ENCODE measurements at regions not wholly inside any gene's neighbourhood (a gene's known extent, or its start where the extent isn't known, plus 50 kb on each side); places are given as distances from the start of the nearest gene placed in this dataset.

- Histone ChIP-seq H2BK20ac (ENCODE audit: low read length) (no peak overlapping the region), H2BK15ac (ENCODE audit: low read length) (no peak overlapping the region), H3K4me2 (ENCODE audit: insufficient read depth in 1 of 2, low read depth in 2 of 2, low read length in 2 of 2) (no peak overlapping the region), H2BK5ac (ENCODE audit: low read depth, low read length) (no peak overlapping the region), H3K4me3 (ENCODE audit: extremely low read depth in 1 of 4, insufficient read depth in 2 of 4, low read depth in 3 of 4, low read length in 4 of 4) (no peak overlapping the region), H2AFZ (ENCODE audit: low read length) (no peak overlapping the region), H4K91ac (replicated peaks; ENCODE audit: insufficient read length, low read length) (no peak overlapping the region), H4K20me1 (replicated peaks in 1 of 2; ENCODE audit: control insufficient read depth in 1 of 2, insufficient read depth in 2 of 2, low read length in 2 of 2) (no peaks in the 10 kb centered on the region), H4K5ac (ENCODE audit: insufficient read length, low read depth, low read length) (no peak overlapping the region), H2AK5ac (ENCODE audit: low read depth, low read length) (no peak overlapping the region), H3K79me1 (ENCODE audit: low read depth, low read length) (no peaks in the 10 kb centered on the region), H2BK12ac (ENCODE audit: low read depth, low read length) (no peak overlapping the region), H3K27ac (ENCODE audit: low read depth, low read length) (no peak overlapping the region), H3K9me3 (ENCODE audit: insufficient read depth in 2 of 2, low read depth in 1 of 2, low read length in 1 of 2) (no peaks in the 10 kb centered on the region), H3K14ac (ENCODE audit: insufficient read length) (no peak overlapping the region), H3K23ac (ENCODE audit: insufficient read length) (no peak overlapping the region), H3K27me3 (replicated peaks in 1 of 4; ENCODE audit: control insufficient read depth in 3 of 4, extremely low read depth in 1 of 4, insufficient read depth in 3 of 4, low read length in 3 of 4) (no peaks in the 10 kb centered on the region), H3K79me2 (ENCODE audit: control insufficient read depth in 1 of 2, insufficient read depth in 2 of 2, low read length in 2 of 2) (no peaks in the 10 kb centered on the region), H3K36me3 (ENCODE audit: control insufficient read depth in 2 of 4, insufficient read depth in 4 of 4, low read length in 3 of 4) (no peaks in the 10 kb centered on the region), H3K9ac (replicated peaks in 1 of 4; ENCODE audit: extremely low read depth in 1 of 4, low read depth in 3 of 4, low read length in 3 of 4) (no peak overlapping the region), H3K56ac (replicated peaks; ENCODE audit: insufficient read length, low read depth, low read length) (no peak overlapping the region), H2BK120ac (replicated peaks; ENCODE audit: low read depth, low read length) (no peak overlapping the region), H3K18ac (ENCODE audit: extremely low read depth, low read length) (no peak overlapping the region), H4K8ac (ENCODE audit: extremely low read depth, insufficient read depth, low read length) (no peak overlapping the region), H3K4ac (replicated peaks; ENCODE audit: insufficient read length, low read depth, low read length) (no peak overlapping the region), H3K4me1 (replicated peaks in 1 of 4; ENCODE audit: control insufficient read depth in 3 of 4, insufficient read depth in 4 of 4, low read length in 3 of 4) (peaks cover 0 to 3% (median 2%) of the 10 kb centered on the region in 4 experiments; a peak in 2 of 7 replicates), H3K23me2 (ENCODE audit: low read depth, low read length) (no peaks in the 10 kb centered on the region; the same call in 1 of the 2 replicates)
- ChIA-PET CTCF (ENCODE audit: partially characterized antibody) (interaction anchor here (0.7 kb wide), 1 partner anchor 9 kb away, joined by 3 read pairs; no protein-coding TSS in a partner anchor), POLR2A (ENCODE audit: partially characterized antibody) (no interaction called here)
- 96% methylated on average over 2 of the region's 2 CpGs; no CpG with 5 or more reads in 1 of the 2 experiments for WGBS, 2 experiments (ENCODE audit: extremely low coverage in 1 of 2, insufficient coverage in 1 of 2, insufficient read length in 1 of 2, insufficient replicate concordance in 2 of 2, low coverage in 1 of 2, low lambda C conversion rate in 2 of 2, missing lambda C conversion rate in 1 of 2)
- FAIRE-seq, result no peak
- TF ChIP-seq GTF2F1 (IDR thresholded peaks at IDR 0.05; ENCODE audit: borderline replicate concordance, low read depth, low read length) (no peak), SIX5 (IDR thresholded peaks at IDR 0.05; ENCODE audit: low read depth, low read length) (no peak), HDAC6 (IDR thresholded peaks at IDR 0.05; ENCODE audit: low read depth, low read length) (no peak), POU5F1 (IDR thresholded peaks at IDR 0.05; ENCODE audit: low read depth, low read length) (no peak), JUN (IDR thresholded peaks at IDR 0.05; ENCODE audit: low read depth, low read length) (no peak), E2F6 (IDR thresholded peaks at IDR 0.05) (no peak), YY1 (IDR thresholded peaks at IDR 0.05; ENCODE audit: low read depth, low read length) (no peak), NRF1 (IDR thresholded peaks at IDR 0.05; ENCODE audit: low read depth, low read length) (no peak), JUND (IDR thresholded peaks at IDR 0.05; ENCODE audit: low read length) (no peak), BRCA1 (IDR thresholded peaks at IDR 0.05; ENCODE audit: low read depth, low read length) (no peak), BACH1 (IDR thresholded peaks at IDR 0.05; ENCODE audit: low read length) (no peak), HDAC2 (IDR thresholded peaks at IDR 0.05; ENCODE audit: borderline replicate concordance in 1 of 2, low read depth in 2 of 2, low read length in 2 of 2) (no peak), EZH2 (IDR thresholded peaks at IDR 0.05; ENCODE audit: low read depth, low read length, severe bottlenecking) (no peak), TEAD4 (IDR thresholded peaks at IDR 0.05; ENCODE audit: low read depth, low read length) (no peak)
- DNase-seq (ENCODE audit: low read depth in 1 of 2, low spot score in 2 of 2), result no peak
Measured at GRCh38 chr22:35173655-35174054, 83.6 kb upstream of the HMGXB4 start.

Measured in H1 (cell line).